ENCODE measurements at regions not wholly inside any gene's neighbourhood (a gene's known extent, or its start where the extent isn't known, plus 50 kb on each side); places are given as distances from the start of the nearest gene placed in this dataset.

DNA sequence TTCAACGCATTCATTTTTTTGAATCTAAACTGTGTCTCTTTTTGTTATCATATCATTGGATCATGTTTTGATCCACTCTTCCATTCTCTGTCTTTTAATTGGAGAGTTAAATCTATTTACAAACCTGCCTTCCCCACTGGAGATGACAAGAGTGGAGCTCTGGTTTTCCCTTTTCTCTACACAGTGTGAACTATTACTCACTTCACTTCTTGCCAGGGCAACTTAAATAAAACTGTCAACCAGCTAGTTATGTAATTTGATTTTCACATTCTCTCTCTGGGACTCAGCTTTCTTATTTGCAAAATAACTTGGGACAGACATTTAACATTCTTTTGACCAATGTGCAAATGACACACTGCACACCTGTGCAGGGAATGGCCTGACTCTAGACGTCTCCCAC, 230.8 kb upstream of the CST7 start:
- no peak overlapping the region for H3K4me3 ChIP-seq (replicated peaks in 1 of 2; ENCODE audit: low read depth in 2 of 2, low read length in 2 of 2)
- DNase-seq (ENCODE audit: low read depth in 2 of 2): no peak
- TF ChIP-seq, protein P1, sequence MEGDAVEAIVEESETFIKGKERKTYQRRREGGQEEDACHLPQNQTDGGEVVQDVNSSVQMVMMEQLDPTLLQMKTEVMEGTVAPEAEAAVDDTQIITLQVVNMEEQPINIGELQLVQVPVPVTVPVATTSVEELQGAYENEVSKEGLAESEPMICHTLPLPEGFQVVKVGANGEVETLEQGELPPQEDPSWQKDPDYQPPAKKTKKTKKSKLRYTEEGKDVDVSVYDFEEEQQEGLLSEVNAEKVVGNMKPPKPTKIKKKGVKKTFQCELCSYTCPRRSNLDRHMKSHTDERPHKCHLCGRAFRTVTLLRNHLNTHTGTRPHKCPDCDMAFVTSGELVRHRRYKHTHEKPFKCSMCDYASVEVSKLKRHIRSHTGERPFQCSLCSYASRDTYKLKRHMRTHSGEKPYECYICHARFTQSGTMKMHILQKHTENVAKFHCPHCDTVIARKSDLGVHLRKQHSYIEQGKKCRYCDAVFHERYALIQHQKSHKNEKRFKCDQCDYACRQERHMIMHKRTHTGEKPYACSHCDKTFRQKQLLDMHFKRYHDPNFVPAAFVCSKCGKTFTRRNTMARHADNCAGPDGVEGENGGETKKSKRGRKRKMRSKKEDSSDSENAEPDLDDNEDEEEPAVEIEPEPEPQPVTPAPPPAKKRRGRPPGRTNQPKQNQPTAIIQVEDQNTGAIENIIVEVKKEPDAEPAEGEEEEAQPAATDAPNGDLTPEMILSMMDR (IDR thresholded peaks at IDR 0.05; ENCODE audit: low read depth, low read length): no peak

DNA sequence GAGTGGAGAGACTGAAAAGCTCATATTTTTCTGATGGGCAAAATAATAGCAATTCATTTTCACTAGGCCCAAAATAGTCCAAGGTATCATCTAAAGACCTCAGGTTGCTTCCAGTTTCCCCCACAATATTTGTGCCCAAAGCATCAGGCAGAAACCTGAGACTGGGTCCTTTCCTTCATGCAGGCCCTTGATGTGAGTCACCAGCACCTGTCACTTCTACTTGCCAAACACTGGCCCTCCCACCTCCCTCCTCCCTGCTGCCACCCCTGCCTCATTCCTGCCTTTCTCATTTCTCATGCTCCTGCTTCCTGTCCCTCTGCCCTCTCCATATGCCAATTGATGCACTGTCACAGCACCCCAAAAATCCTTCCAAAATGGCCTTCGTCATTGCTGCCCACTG, 230.4 kb upstream of the CST7 start:
- DNase-seq (ENCODE audit: low read depth in 2 of 2): no peak
- TF ChIP-seq, protein P1 (IDR thresholded peaks at IDR 0.05; ENCODE audit: low read depth, low read length): no peak
- H3K4me3 ChIP-seq (replicated peaks in 1 of 2; ENCODE audit: low read depth in 2 of 2, low read length in 2 of 2): no peak overlapping the region

GRCh38 chr20:24720957-24721356, 228.1 kb upstream of the CST7 start:
- no peak for DNase-seq (ENCODE audit: low read depth in 2 of 2)
- H3K4me3 ChIP-seq (replicated peaks in 1 of 2; ENCODE audit: low read depth in 2 of 2, low read length in 2 of 2): no peak overlapping the region
- TF ChIP-seq, protein P1 (IDR thresholded peaks at IDR 0.05; ENCODE audit: low read depth, low read length): no peak

GRCh38 chr20:24721891-24722568, 227.0 kb upstream of the CST7 start:
- TF ChIP-seq, protein P1 (IDR thresholded peaks at IDR 0.05; ENCODE audit: low read depth, low read length): no peak
- H3K4me3 ChIP-seq (replicated peaks in 1 of 2; ENCODE audit: low read depth in 2 of 2, low read length in 2 of 2): no peak overlapping the region
- DNase-seq (ENCODE audit: low read depth in 2 of 2): no peak

DNA sequence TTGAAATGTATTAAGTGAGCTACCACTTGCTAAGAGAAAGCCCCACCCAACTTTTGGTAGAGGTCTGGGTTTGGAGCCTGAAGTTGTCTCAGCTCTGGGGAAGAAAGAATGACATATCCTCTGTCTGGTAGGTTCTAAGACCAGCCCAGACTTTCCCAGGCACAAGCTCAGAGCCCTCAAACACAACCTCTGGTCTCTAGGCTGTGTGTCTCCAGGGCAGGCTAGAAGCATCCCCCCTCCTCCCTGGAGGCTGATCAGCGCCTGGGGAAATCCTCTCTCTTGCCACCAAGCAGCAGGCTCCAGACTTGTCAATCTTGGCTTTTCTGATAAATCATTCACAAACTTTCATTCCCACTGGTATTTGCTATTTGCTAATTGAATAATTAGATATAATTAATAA, 226.5 kb upstream of the CST7 start:
- no peak overlapping the region for H3K4me3 ChIP-seq (replicated peaks in 1 of 2; ENCODE audit: low read depth in 2 of 2, low read length in 2 of 2)
- TF ChIP-seq, protein P1 (IDR thresholded peaks at IDR 0.05; ENCODE audit: low read depth, low read length): no peak
- no peak for DNase-seq (ENCODE audit: low read depth in 2 of 2)

DNA sequence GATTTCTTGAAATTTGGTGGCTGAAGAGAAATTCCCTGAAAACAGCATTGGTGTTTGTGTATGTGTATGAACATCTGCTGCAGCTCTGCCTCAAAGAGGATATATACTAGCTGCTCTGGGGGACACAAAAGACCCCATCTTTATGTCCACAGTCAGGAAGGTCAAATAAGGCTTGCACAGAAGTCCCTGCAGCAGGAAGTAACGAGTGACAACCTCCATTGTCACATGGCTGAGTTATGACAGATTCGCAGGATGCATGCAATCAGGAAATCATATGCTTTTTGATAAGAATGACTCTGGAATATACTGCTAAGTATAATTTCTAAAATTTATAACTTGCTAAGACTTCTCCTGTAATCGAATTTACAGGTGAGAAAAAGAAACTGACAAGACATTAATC, 225.9 kb upstream of the CST7 start:
- DNase-seq (ENCODE audit: low read depth in 2 of 2): no peak
- TF ChIP-seq, protein P1 (IDR thresholded peaks at IDR 0.05; ENCODE audit: low read depth, low read length): no peak
- no peak overlapping the region for H3K4me3 ChIP-seq (replicated peaks in 1 of 2; ENCODE audit: low read depth in 2 of 2, low read length in 2 of 2)

Measured in cardiac fibroblast (primary cell).